GM20000 (cell line): ENCODE measurements at regions not wholly inside any gene's neighbourhood (a gene's known extent, or its start where the extent isn't known, plus 50 kb on each side); places are given as distances from the start of the nearest gene placed in this dataset.

ENCODE experiments used
- DNase-seq: peaks from one replicate; pipeline ENCODE4 v3.0.0; 2012; ENCODE audit warnings: low spot score
- CTCF ChIP-seq: IDR thresholded peaks from 2 replicates; pipeline ENCODE4 v1.5.1; 2012; ENCODE audit warnings: mild to moderate bottlenecking, control low read depth; ENCODE audit errors: extremely low read depth, missing control alignments

DNA sequence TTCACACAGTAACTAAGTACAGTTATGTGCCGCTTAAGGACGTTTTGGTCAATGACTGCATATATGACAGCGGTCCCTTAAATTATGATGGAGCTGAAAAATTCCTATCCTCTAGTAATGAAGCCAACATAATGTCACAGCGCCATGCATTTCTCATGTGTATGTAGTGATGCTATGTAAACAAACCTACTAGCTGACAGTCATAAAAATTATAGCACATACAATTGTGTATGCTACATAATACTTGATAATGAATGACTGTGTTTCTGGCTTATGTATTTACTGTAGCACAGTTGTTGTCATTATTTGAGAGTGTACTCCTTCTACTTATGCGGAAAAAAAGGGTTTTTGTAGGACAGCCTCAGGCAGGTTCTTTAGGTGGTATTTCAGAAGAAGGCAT is 99.7 kb downstream of the DACT1 start:
- no peak for DNase-seq
- TF ChIP-seq CTCF: no peak

- no peak for DNase-seq
- no peak for TF ChIP-seq CTCF
Observed at GRCh38 chr14:58738189-58738836, 100.6 kb downstream of the DACT1 start.

GRCh38 chr14:58738876-58739275 is 101.1 kb downstream of the DACT1 start:
- no peak for DNase-seq
- TF ChIP-seq CTCF: no peak

DNA sequence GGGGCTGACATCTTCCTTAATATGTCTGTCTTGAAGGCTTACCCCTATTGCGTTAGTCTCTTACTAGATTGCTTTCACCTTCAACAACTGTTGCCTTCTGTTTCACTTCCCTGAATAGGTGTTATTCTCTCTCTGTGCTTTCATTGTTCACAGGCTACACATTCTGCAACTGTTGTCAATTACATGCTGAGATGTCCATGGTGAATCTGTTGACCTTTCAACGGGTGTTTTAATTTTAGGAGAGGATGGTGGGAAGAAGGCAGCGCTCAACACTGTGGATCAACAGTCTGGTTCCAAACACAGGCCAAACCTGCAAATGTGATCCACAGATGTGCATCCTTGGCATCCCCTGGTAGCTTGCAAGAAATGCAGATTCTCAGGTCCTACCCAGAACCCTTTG is 101.9 kb downstream of the DACT1 start:
- TF ChIP-seq CTCF: no peak
- peak; percentile 20 for DNase-seq

DNA sequence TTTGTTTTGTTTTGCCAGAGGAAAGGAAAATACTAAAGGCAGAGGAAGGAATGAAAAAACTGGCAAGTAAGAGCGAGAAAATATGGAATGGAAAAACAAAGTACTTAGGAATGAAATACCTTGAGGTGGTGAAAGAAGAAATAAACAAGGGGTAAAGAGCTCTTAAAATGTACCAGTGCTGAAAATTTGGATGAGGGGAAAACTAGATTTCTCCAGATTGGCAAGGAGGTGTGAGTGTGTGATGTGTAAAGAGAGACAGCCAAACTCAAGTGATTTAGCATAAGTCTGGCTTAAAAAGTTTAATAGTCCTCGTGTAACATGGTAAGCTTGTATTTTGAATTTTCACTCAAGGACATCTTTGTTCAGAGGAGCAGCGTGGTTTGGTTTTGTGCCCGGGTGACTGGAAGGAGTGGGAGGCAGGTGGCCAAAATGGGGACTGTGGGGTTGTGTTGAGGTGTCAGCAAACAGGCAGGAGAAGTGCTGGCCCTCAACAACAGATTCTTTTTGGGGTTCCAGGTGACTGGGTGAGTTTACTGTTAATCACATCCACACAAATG is 102.7 kb downstream of the DACT1 start:
- no peak for DNase-seq
- no peak for TF ChIP-seq CTCF

DNA sequence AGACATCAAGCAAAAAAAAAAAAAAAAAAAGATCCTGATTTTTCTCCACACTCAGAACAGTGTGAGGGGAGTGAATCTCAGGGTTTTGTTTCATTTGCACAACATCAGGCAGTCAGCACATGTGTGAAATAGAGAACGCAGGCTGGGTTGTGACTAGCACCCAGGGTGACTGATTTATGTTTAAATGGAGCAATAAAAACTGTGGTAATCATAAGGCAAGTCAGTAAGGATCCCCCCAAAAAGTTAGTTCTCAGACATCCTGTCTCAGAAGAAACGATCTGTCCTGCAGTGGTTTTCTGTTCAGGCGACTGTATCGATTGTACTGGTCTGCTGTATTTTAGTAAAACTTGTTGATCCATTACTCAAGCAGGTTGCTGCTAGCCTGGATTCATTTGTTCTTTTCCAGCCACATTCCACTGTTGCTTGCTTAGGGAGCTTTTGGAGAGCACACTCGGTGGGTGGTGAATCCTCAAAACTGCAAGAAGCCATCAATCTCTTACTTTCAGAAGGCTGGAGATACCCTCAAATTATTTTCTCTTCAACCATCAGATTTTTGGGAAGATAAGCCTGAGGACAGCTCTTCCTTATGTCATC is 107.1 kb downstream of the DACT1 start:
- no peak for DNase-seq
- no peak for TF ChIP-seq CTCF

DNA sequence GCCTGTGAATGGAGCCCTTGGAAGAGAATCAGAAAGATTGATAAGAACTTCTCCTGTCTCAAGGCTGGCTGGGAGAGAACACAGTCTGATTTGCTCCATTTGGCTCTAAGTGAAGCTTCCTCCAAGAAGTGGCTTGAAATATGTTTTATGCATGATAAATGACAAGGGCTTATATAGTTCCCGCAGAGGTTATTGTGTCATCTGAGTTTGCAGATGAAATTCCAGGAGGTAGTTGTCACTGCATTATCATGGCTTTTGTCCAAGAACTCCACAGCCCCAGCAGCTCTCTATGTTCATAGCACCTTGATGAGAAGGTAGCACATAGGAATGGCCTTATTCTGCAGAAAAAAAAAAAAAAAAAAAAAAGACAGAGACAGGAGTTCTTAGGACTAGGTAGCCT is 108.5 kb downstream of the DACT1 start:
- no peak for TF ChIP-seq CTCF
- no peak for DNase-seq
